LNCaP clone FGC (cell line): ENCODE measurements at regions not wholly inside any gene's neighbourhood (a gene's known extent, or its start where the extent isn't known, plus 50 kb on each side); places are given as distances from the start of the nearest gene placed in this dataset.
A peak's percentile ranks its signal among the peaks of the same experiment; 100 is the strongest.

ENCODE experiments used
- DNase-seq: peaks from one replicate; pipeline ENCODE4 v3.0.0-alpha.2; 2011; ENCODE audit warnings: low read depth
- H3K4me3 ChIP-seq: 2 replicates; pipeline ENCODE4 v1.5.1; 2011; ENCODE audit warnings: mild to moderate bottlenecking, low read depth, low read length, control low read depth
- CTCF ChIP-seq: IDR thresholded peaks from 2 replicates; pipeline ENCODE4 v1.5.1; 2012; ENCODE audit warnings: mild to moderate bottlenecking; ENCODE audit not compliant: control insufficient read depth, insufficient read depth; ENCODE audit errors: extremely low read depth

- no peak for TF ChIP-seq CTCF
- no peak for DNase-seq
- no peak overlapping the region for H3K4me3 ChIP-seq
Observed at GRCh38 chr15:94555841-94556519, 324.6 kb downstream of the MCTP2 start.

DNA sequence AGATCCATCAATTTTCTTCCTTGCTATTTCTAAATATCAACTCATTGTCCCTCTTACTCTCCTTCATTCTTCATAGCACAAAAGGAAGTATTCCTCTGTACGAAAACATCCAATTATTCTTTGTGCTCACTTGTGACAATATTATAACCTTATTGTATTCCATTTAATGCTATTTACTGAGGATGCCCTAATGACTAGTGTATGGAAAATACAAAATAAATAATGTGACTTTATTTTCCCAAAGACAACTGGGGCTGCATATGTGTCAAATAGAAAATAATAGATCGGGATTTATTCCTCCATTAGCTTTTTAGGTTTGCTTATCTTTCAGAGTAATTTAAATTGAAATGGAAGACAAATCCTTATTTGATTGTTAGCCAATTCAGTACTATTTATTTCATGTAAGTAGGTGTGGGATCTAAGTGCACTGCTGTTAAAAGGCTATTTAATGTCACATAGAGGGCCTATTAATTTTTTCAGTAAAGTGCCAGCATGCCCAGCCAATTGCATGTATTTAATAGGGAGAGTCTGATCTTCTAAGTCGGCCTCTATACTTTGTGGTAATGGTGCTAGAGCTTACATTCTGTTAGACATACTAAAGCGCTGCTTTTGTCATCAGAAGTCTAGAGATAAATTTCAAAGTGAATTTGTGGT lies 329.8 kb downstream of the MCTP2 start:
- no peak for DNase-seq
- H3K4me3 ChIP-seq: no peak overlapping the region
- no peak for TF ChIP-seq CTCF

DNA sequence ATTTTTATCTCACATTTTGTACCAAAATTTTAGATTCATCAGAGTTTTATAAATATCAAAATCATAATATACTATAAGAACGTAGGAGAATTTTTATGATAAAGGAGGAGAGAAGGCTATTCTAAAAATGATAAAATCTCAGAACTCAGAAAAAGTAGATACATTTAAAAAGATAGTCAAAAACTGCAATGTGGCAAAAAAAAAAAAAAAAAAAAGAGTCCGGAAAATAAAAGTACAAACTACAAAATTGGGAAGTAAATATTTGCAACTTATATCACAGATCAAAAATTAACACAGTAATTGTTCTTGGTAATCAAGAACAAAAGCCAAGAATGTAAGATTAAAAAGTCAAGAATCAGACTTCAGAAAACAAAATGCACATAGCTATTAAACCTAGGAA lies 332.1 kb downstream of the MCTP2 start:
- no peak for DNase-seq
- no peak overlapping the region for H3K4me3 ChIP-seq
- TF ChIP-seq CTCF: no peak

DNA sequence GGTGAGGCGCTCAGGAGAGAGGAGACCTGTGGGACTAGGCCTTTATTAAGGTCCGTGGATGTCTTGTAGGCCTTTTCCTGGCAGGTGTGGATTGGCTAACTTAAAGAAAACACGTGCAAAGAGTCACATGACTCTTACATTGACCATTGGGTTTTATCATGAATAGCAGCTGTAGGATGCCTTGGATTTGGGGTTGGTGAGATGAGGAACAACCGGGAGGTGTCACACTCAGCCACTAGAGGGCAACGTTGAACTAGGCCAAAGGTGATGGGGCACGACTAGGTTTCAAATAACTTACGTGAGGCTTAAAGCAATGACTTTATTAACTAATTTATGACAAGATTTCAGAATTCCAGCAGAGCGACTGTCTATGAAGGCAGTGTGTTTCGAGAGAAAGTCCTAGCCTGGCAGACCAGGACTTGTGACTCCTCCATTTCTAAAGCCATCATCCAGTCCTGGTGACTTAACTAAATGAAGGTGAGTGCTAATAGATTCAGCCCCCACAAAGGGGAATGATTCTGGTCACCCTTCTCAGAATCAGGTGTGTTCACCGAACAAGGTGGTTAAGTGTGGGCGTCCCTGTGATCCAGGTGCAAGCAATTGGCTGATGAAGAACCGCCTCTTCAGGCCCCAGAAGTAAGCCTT lies 345.6 kb downstream of the MCTP2 start:
- H3K4me3 ChIP-seq: no peak overlapping the region
- peak; percentile 92 for TF ChIP-seq CTCF
- DNase-seq: peak; percentile 4

GRCh38 chr15:94579286-94579685 lies 347.9 kb downstream of the MCTP2 start:
- no peak overlapping the region for H3K4me3 ChIP-seq
- no peak for DNase-seq

DNA sequence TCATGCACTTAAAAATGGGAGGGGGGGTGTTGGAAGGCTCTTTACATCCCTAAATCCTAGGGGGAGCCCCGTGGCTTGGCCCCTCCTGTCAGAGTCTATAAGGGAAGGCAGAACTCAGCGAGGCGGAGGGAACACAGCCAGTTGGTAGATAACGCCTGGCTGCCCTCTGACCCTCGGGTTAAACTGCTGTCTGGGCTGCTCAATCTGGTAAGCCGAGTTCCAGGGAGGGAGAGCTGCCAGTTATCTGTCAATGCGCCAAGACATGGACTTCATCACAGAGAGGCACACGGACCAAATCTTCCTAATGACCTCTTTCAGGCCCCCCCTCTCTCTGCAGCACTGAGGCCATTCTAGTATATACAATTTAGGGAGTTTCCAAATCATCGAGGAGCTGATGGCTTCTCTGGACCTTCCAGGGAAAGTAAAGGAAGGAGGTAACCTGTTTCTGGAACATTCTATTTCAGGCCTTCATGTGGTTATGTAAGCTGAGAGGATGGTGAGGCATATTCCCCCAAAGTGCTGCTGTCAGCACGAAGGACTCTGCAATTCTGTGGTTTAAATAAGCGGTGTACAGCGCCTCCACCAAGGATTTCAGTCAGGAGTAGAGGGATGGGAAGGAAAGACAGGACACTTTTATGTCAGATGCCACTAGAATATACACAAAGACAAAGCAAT lies 349.0 kb downstream of the MCTP2 start:
- no peak for DNase-seq
- TF ChIP-seq CTCF: no peak
- H3K4me3 ChIP-seq: no peak overlapping the region

More at GRCh38 chr15:94579286-94579685, 347.9 kb downstream of the MCTP2 start:
- no peak for TF ChIP-seq CTCF
